ENCODE measurements at regions not wholly inside any gene's neighbourhood (a gene's known extent, or its start where the extent isn't known, plus 50 kb on each side); places are given as distances from the start of the nearest gene placed in this dataset.

DNA sequence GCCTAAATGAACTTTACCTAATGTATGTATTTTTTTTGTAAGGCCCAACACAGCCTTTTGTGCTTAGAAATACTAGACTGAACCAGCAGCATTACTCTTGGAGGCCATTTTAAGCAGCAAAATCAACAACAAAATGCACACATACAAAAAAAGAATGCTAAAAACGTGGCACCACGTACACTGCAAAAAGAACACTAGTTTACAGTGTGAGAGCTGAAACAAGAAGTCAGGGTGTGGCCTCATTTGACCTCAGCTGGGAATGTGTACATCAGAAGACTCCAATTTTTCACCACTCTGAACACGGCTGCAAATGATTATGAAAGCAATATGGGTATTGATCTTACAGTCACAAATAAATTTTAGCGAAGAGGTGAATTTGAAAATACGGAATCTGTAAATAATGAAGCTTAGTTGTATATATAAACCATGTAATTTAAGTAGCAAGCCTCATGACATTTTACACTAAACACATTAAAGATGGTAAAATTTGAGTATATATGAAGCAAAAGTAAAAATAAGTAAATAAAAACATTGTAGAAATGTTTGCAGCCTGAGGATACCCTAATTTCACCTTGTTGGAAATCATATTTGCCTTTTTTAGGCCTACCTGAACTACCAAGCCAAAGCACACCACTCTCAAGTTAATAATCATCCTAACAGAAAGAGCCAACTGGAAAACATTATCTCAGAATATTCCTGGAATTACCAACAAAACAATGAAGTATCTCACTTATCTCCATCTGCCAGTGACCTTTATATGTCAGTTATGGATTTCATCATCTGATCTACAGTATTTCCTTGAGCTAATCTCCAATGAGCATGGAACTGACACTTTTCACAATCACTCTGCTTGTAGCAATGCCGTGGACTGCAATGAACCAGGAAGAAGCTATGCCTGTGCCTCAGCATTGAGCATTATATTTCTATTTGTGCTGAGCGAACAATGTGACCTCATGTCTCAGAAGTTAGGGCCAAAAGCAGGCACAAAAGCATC is 319.5 kb upstream of the FAT3 start:
- Histone ChIP-seq H3K27ac (ENCODE audit: extremely low read depth, low read depth, low read length) (no peak overlapping the region), H3K9me3 (ENCODE audit: control insufficient read depth, insufficient read depth, low read depth, low read length) (no peaks in the 10 kb centered on the region), H3K4me1 (ENCODE audit: control insufficient read depth, insufficient read depth, low read length) (no peaks in the 10 kb centered on the region), H3K4me3 (ENCODE audit: low read depth, low read length) (no peak overlapping the region), H3K36me3 (ENCODE audit: control insufficient read depth in 2 of 2, insufficient read depth in 1 of 2, low read length in 2 of 2) (no peaks in the 10 kb centered on the region)
- ChIA-PET POLR2A (no interaction called here), CTCF (no interaction called here)
- no peak for TF ChIP-seq EGR2 (tag by site-specific recombination; IDR thresholded peaks at IDR 0.05; ENCODE audit: low read depth)
- TF ChIP-seq HOXC10 (CRISPR knock-in tag; IDR thresholded peaks at IDR 0.05): no peak
- no peak for TF ChIP-seq ZNF311 (tag by site-specific recombination; IDR thresholded peaks at IDR 0.05; ENCODE audit: borderline replicate concordance)
- no peak for TF ChIP-seq ZBTB8A (tag by site-specific recombination; IDR thresholded peaks at IDR 0.05)
- no peak for TF ChIP-seq OSR2 (tag by site-specific recombination; IDR thresholded peaks at IDR 0.05)
- TF ChIP-seq ZNF561 (tag by site-specific recombination; IDR thresholded peaks at IDR 0.05; ENCODE audit: borderline replicate concordance): no peak

DNA sequence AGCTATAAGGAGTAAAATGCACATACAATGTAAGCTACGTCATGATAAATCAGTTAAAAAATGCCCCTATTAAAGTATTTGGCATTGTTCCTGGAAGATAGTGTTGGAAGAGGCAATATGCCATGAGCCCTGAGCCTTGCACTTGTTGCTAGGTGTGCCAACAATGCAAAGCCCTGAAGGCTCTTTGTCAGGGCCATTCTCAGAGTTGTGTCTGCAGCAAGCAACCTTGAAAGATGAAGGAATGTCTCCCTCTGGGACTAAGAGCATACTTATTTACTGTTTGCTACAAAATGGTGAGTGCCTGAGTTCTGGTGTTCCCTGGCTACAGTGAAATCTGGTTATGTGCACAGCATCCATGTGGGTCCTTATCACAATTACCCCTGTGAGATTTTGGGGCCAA is 322.3 kb upstream of the FAT3 start:
- TF ChIP-seq SCRT2 (tag by site-specific recombination; IDR thresholded peaks at IDR 0.05): peak; percentile 37; the same call in 1 of the 2 replicates
- TF ChIP-seq ZBTB44 (tag by site-specific recombination; IDR thresholded peaks at IDR 0.05): no peak
- Histone ChIP-seq H3K4me1 (ENCODE audit: control insufficient read depth, insufficient read depth, low read length) (no peaks in the 10 kb centered on the region), H3K9me3 (ENCODE audit: control insufficient read depth, insufficient read depth, low read depth, low read length) (no peaks in the 10 kb centered on the region), H3K4me3 (ENCODE audit: low read depth, low read length) (no peak overlapping the region), H3K36me3 (ENCODE audit: control insufficient read depth in 2 of 2, insufficient read depth in 1 of 2, low read length in 2 of 2) (no peaks in the 10 kb centered on the region), H3K27ac (ENCODE audit: extremely low read depth, low read depth, low read length) (no peak overlapping the region)
- ChIA-PET CTCF (interaction anchor here (0.6 kb wide), 1 partner anchor 1572 kb away, joined by 3 read pairs; no protein-coding TSS in a partner anchor), POLR2A (no interaction called here)

DNA sequence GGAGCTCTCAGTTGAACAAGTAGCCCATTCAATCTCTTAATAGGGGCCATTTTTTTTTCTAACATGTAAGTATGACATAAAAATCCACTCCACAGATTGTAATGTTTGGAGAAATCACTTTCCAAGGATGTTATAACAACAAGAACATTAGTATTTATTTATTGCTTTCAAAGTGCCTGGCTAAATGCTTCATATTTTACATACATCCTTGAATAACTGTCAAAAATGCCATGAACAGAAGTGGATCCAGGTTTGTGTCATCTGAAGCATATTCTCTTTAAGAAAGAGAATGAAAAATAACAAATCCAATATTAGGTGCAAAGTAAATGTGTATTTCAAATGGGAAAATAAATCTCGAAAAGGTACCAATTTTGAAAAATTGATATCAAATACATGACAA is 344.0 kb upstream of the FAT3 start:
- TF ChIP-seq ZNF19 (tag by site-specific recombination; IDR thresholded peaks at IDR 0.05; ENCODE audit: low read depth) (no peak), ZNF621 (tag by site-specific recombination; IDR thresholded peaks at IDR 0.05) (no peak), HOXD13 (CRISPR knock-in tag; IDR thresholded peaks at IDR 0.05; ENCODE audit: borderline replicate concordance) (no peak), KLF7 (tag by site-specific recombination; IDR thresholded peaks at IDR 0.05; ENCODE audit: borderline replicate concordance) (no peak), EGR2 (tag by site-specific recombination; IDR thresholded peaks at IDR 0.05; ENCODE audit: low read depth) (no peak), ZNF335 (tag by site-specific recombination; conservative IDR thresholded peaks at IDR 0.05) (no peak), HOXC10 (CRISPR knock-in tag; IDR thresholded peaks at IDR 0.05) (no peak)
- TF ChIP-seq, protein P1, sequence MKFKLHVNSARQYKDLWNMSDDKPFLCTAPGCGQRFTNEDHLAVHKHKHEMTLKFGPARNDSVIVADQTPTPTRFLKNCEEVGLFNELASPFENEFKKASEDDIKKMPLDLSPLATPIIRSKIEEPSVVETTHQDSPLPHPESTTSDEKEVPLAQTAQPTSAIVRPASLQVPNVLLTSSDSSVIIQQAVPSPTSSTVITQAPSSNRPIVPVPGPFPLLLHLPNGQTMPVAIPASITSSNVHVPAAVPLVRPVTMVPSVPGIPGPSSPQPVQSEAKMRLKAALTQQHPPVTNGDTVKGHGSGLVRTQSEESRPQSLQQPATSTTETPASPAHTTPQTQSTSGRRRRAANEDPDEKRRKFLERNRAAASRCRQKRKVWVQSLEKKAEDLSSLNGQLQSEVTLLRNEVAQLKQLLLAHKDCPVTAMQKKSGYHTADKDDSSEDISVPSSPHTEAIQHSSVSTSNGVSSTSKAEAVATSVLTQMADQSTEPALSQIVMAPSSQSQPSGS (tag by site-specific recombination; IDR thresholded peaks at IDR 0.05; ENCODE audit: low read depth): no peak
- TF ChIP-seq, protein P2, sequence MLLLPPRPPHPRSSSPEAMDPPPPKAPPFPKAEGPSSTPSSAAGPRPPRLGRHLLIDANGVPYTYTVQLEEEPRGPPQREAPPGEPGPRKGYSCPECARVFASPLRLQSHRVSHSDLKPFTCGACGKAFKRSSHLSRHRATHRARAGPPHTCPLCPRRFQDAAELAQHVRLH (tag by site-specific recombination; IDR thresholded peaks at IDR 0.05): no peak
- Histone ChIP-seq H3K27ac (ENCODE audit: extremely low read depth, low read depth, low read length) (no peak overlapping the region), H3K4me3 (ENCODE audit: low read depth, low read length) (no peak overlapping the region), H3K4me1 (ENCODE audit: control insufficient read depth, insufficient read depth, low read length) (no peaks in the 10 kb centered on the region), H3K9me3 (ENCODE audit: control insufficient read depth, insufficient read depth, low read depth, low read length) (no peaks in the 10 kb centered on the region), H3K36me3 (ENCODE audit: control insufficient read depth in 2 of 2, insufficient read depth in 1 of 2, low read length in 2 of 2) (no peaks in the 10 kb centered on the region)
- ChIA-PET CTCF (no interaction called here), POLR2A (no interaction called here)
